Esophagus muscularis mucosa (tissue), 4 donors: ENCODE measurements at regions not wholly inside any gene's neighbourhood (a gene's known extent, or its start where the extent isn't known, plus 50 kb on each side); places are given as distances from the start of the nearest gene placed in this dataset.

Experiments
- DNase-seq: peaks from one replicate; pipeline ENCODE4 v3.0.0-alpha.2; 2017; ENCODE audit errors: extremely low spot score
- H3K27ac ChIP-seq, 4 donors: fragments of 200-600 bp; sonication (generic); replicated peaks in 1 of 4; 1 replicate in 3 of 4; 2 replicates in 1 of 4; pipeline ENCODE4 v1.5.1; 2016 to 2019; ENCODE audit warnings: mild to moderate bottlenecking in 1 of 4
- H3K27me3 ChIP-seq, 4 donors: fragments of 200-600 bp; sonication (generic); one replicate each; pipeline versions ENCODE4 v1.5.1 to v1.6.0; 2016 to 2019
- H3K36me3 ChIP-seq, 4 donors: fragments of 200-600 bp; sonication (generic); one replicate each; pipeline ENCODE4 v1.5.1; 2016 to 2019
- H3K4me1 ChIP-seq, 4 donors: fragments of 200-600 bp; sonication (generic); one replicate each; pipeline ENCODE4 v1.5.1; 2016 to 2019
- H3K4me3 ChIP-seq, 4 donors: fragments of 200-600 bp; sonication (generic); 1 replicate in 2 of 4; 2 replicates in 2 of 4; pipeline ENCODE4 v1.5.1; 2016 to 2019; ENCODE audit warnings: mild to moderate bottlenecking in 4 of 4, moderate library complexity in 1 of 4
- H3K9me3 ChIP-seq, 4 donors: fragments of 200-600 bp; sonication (generic); 1 replicate in 3 of 4; 2 replicates in 1 of 4; pipeline ENCODE4 v1.5.1; 2016 to 2019
- EP300 ChIP-seq: sonication (generic); formaldehyde crosslinking; IDR thresholded peaks from one replicate; pipeline ENCODE4 v1.6.1; 2017; ENCODE audit warnings: antibody characterized with exemption
- POLR2A ChIP-seq: fragments of 450-650 bp; IDR thresholded peaks from one replicate; pipeline ENCODE4 v1.6.1; 2017; ENCODE audit warnings: antibody characterized with exemption, moderate library complexity, mild to moderate bottlenecking, low read depth
- POLR2AphosphoS5 ChIP-seq, 2 donors: sonication (generic); formaldehyde crosslinking; IDR thresholded peaks; one replicate each; pipeline ENCODE4 v1.6.1; 2017; ENCODE audit warnings: antibody characterized with exemption in 2 of 2
- WGBS: methylation state at CpG from one replicate; pipeline ENCODE4 v1.1.5; 2018; 5-methylcytosine and 5-hydroxymethylcytosine counted together
- intact Hi-C: fragments of 100-400 bp; cut with DNase I; formaldehyde crosslinking; loops from one replicate; pipeline ENCODE4 v1.15.1; 2023
- TF ChIP-seq, protein P1 (sequence below), 3 experiments: fragments of 200-600 bp in 2 of 3; fragments of 450-650 bp in 1 of 3; sonication (generic) in 2 of 3; IDR thresholded peaks; one replicate each; pipeline ENCODE4 v1.5.1; 2017 to 2019; ENCODE audit warnings: antibody characterized with exemption in 3 of 3, mild to moderate bottlenecking in 2 of 3, moderate library complexity in 1 of 3

DNA sequence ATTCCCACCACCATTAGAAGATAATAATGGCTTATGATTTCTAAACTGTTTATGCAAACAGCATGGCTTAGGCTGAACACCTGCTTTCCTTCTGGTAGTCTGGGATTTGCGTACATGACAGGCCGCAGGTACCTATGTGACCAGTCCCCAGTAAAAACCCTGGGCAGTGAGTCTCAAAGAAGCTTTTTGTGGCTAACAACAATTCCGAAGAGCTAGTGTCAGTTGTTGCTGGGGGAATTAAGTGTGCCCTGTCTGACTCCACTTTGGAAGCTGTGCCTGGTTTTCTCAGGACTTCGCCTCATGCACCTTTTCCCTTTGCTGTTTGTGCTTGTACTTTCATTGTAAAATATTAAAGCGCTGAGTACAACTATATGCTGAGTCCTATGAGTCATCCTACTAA lies 250.2 kb upstream of the MIR17HG start:
- H3K4me3 ChIP-seq: no peak overlapping the region
- WGBS: 84% methylated on average over 5 of the region's 5 CpGs
- intact Hi-C loops: no loop called here
- no peak for DNase-seq
- no peaks in the 10 kb centered on the region for H3K4me1 ChIP-seq
- H3K9me3 ChIP-seq: no peaks in the 10 kb centered on the region
- no peak overlapping the region for H3K27ac ChIP-seq
- no peaks in the 10 kb centered on the region for H3K36me3 ChIP-seq
- H3K27me3 ChIP-seq: no peaks in the 10 kb centered on the region
- TF ChIP-seq POLR2AphosphoS5 (IDR thresholded peaks at IDR 0.05) (no peak), POLR2A (no peak), EP300 (no peak)
- TF ChIP-seq, protein P1, sequence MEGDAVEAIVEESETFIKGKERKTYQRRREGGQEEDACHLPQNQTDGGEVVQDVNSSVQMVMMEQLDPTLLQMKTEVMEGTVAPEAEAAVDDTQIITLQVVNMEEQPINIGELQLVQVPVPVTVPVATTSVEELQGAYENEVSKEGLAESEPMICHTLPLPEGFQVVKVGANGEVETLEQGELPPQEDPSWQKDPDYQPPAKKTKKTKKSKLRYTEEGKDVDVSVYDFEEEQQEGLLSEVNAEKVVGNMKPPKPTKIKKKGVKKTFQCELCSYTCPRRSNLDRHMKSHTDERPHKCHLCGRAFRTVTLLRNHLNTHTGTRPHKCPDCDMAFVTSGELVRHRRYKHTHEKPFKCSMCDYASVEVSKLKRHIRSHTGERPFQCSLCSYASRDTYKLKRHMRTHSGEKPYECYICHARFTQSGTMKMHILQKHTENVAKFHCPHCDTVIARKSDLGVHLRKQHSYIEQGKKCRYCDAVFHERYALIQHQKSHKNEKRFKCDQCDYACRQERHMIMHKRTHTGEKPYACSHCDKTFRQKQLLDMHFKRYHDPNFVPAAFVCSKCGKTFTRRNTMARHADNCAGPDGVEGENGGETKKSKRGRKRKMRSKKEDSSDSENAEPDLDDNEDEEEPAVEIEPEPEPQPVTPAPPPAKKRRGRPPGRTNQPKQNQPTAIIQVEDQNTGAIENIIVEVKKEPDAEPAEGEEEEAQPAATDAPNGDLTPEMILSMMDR (IDR thresholded peaks at IDR 0.05): no peak

DNA sequence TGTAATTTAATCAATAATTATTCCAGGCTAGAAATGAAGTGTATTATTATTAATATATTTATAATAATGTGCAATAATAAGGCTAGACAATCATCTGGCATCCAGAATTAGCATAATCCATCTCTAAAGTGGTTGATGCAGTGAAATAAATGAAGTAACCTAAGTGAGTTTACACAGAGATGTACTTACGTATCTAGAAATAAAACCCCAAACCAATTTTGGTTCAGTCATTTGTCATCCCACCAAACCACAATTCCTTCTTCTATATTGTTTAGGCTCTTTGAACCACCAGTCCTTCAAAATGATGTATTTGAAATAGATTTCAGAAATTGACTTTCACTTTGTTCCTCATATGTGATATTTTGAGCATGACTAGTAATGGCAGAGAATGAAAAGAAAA lies 247.6 kb upstream of the MIR17HG start:
- WGBS: 76% methylated on average over 1 of the region's 1 CpG
- DNase-seq: no peak
- Histone ChIP-seq H3K36me3 (no peaks in the 10 kb centered on the region), H3K4me1 (no peaks in the 10 kb centered on the region), H3K9me3 (no peaks in the 10 kb centered on the region), H3K27ac (no peak overlapping the region), H3K4me3 (no peak overlapping the region), H3K27me3 (no peaks in the 10 kb centered on the region)
- intact Hi-C loops: no loop called here
- TF ChIP-seq, protein P1 (IDR thresholded peaks at IDR 0.05): no peak
- no peak for TF ChIP-seq POLR2A
- TF ChIP-seq POLR2AphosphoS5 (IDR thresholded peaks at IDR 0.05): no peak

DNA sequence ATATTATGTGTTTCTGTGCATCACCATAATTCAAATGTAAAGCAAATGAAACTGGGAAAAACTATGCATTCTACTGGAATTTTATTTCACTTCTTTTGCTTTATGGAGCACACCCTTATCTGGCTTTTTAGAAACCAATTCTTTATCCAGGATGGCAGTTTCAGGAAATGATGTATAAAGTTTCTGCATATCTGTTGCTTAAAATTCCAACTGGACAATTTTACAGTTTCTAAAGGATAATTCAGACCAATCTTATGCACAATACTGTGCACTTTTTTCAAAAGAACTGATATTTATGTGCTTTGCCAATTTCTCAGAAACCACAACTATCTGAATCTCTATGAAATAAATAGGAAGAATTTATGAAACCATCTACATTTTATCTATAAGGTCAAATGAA lies 246.5 kb upstream of the MIR17HG start:
- DNase-seq: no peak
- Histone ChIP-seq H3K36me3 (no peaks in the 10 kb centered on the region), H3K27me3 (no peaks in the 10 kb centered on the region), H3K4me3 (no peak overlapping the region), H3K27ac (no peak overlapping the region), H3K9me3 (no peaks in the 10 kb centered on the region), H3K4me1 (no peaks in the 10 kb centered on the region)
- no peak for TF ChIP-seq POLR2AphosphoS5 (IDR thresholded peaks at IDR 0.05)
- no peak for TF ChIP-seq POLR2A
- TF ChIP-seq EP300: no peak
- TF ChIP-seq, protein P1 (IDR thresholded peaks at IDR 0.05): no peak
- intact Hi-C loops: no loop called here

DNA sequence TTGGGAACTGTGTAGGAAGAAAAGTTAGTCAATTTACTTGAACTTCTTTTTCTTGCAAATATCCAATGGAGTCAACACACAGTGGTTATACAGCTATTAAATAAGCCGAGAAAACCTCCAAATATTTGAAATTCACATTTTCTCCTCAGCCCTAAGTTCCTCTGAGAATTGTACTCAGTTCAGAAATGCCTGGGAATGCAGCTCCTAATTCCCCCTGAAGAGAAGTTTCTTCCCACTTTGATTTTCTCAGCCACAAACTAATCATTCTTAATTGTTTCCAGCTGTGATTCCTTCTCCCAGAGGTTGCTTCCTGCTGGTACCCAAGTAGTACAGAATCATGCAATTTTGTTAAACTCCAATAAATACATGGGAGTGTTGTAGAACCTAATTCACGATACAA lies 246.1 kb upstream of the MIR17HG start:
- Histone ChIP-seq H3K27ac (no peak overlapping the region), H3K4me3 (no peak overlapping the region), H3K36me3 (no peaks in the 10 kb centered on the region), H3K9me3 (no peaks in the 10 kb centered on the region), H3K27me3 (no peaks in the 10 kb centered on the region), H3K4me1 (no peaks in the 10 kb centered on the region)
- intact Hi-C loops: no loop called here
- no peak for DNase-seq
- WGBS: 40% methylated on average over 2 of the region's 2 CpGs
- TF ChIP-seq EP300 (no peak), POLR2AphosphoS5 (IDR thresholded peaks at IDR 0.05) (no peak), POLR2A (no peak)
- TF ChIP-seq, protein P1 (IDR thresholded peaks at IDR 0.05): no peak

DNA sequence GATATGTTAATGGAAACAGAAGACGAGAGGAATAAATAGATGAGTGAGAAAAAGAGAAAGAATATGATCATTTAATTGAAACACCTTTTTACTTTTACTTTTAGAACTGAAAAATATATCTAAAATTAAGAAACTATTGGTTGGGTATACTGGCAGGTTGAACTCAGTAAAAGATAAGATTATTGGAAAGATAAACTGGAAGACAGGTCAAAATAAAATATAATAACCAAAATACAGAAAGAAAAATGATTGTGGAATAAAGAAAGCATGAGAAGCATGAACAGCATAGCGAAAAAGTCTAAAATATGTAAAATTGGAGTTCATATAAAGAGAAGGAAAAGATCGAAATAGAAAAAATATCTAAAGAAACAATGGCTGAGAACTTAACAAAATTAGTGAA lies 242.2 kb upstream of the MIR17HG start:
- no peak overlapping the region for H3K27ac ChIP-seq
- H3K4me3 ChIP-seq: no peak overlapping the region
- TF ChIP-seq, protein P1 (IDR thresholded peaks at IDR 0.05): no peak
- H3K9me3 ChIP-seq: no peaks in the 10 kb centered on the region
- no peaks in the 10 kb centered on the region for H3K36me3 ChIP-seq
- intact Hi-C loops: no loop called here
- DNase-seq: no peak
- H3K27me3 ChIP-seq: no peaks in the 10 kb centered on the region
- H3K4me1 ChIP-seq: no peaks in the 10 kb centered on the region
- WGBS: 83% methylated on average over 3 of the region's 3 CpGs
